ENCODE measurements at regions not wholly inside any gene's neighbourhood (a gene's known extent, or its start where the extent isn't known, plus 50 kb on each side); places are given as distances from the start of the nearest gene placed in this dataset.

GRCh38 chr18:10197097-10197496 lies 257.3 kb upstream of the APCDD1 start:
- TF ChIP-seq SUZ12 (IDR thresholded peaks at IDR 0.05; ENCODE audit: extremely low read depth, insufficient read depth, insufficient read length), result no peak
- TF ChIP-seq ZNF274 (IDR thresholded peaks at IDR 0.05; ENCODE audit: low read depth, low read length), result no peak
- TF ChIP-seq YY1 (IDR thresholded peaks at IDR 0.05; ENCODE audit: insufficient read depth, insufficient read length), result no peak
